ENCODE measurements at regions not wholly inside any gene's neighbourhood (a gene's known extent, or its start where the extent isn't known, plus 50 kb on each side); places are given as distances from the start of the nearest gene placed in this dataset.

GRCh38 chr6:63424636-63425035 is 104.9 kb upstream of the LGSN start:
- Histone ChIP-seq H3K27me3 (ENCODE audit: insufficient read depth, low read length) (no peaks in the 10 kb centered on the region), H2AFZ (ENCODE audit: low read length) (no peak overlapping the region), H3K4me2 (ENCODE audit: insufficient read depth, low read length) (no peak overlapping the region), H3K4me3 (ENCODE audit: insufficient read depth, low read length) (no peak overlapping the region), H3K9me3 (ENCODE audit: low read depth, low read length) (no peaks in the 10 kb centered on the region), H3K27ac (ENCODE audit: low read depth, low read length) (no peak overlapping the region), H3K79me2 (ENCODE audit: insufficient read depth, low read length) (no peaks in the 10 kb centered on the region), H3K4me1 (ENCODE audit: insufficient read depth, low read length) (no peaks in the 10 kb centered on the region), H4K20me1 (ENCODE audit: insufficient read depth, low read length) (no peaks in the 10 kb centered on the region), H3K36me3 (ENCODE audit: insufficient read depth, low read length) (no peaks in the 10 kb centered on the region)
- DNase-seq (ENCODE audit: insufficient read length, low spot score, missing footprints): no peak
- TF ChIP-seq CTCF (IDR thresholded peaks at IDR 0.05; ENCODE audit: extremely low read depth, low read depth, low read length): no peak

- Histone ChIP-seq H4K20me1 (ENCODE audit: insufficient read depth, low read length) (no peaks in the 10 kb centered on the region), H2AFZ (ENCODE audit: low read length) (no peak overlapping the region), H3K4me3 (ENCODE audit: insufficient read depth, low read length) (no peak overlapping the region), H3K27me3 (ENCODE audit: insufficient read depth, low read length) (no peaks in the 10 kb centered on the region), H3K27ac (ENCODE audit: low read depth, low read length) (no peak overlapping the region), H3K79me2 (ENCODE audit: insufficient read depth, low read length) (no peaks in the 10 kb centered on the region), H3K9me3 (ENCODE audit: low read depth, low read length) (no peaks in the 10 kb centered on the region), H3K4me1 (ENCODE audit: insufficient read depth, low read length) (no peaks in the 10 kb centered on the region), H3K4me2 (ENCODE audit: insufficient read depth, low read length) (no peak overlapping the region), H3K36me3 (ENCODE audit: insufficient read depth, low read length) (no peaks in the 10 kb centered on the region)
- TF ChIP-seq CTCF (IDR thresholded peaks at IDR 0.05; ENCODE audit: extremely low read depth, low read depth, low read length): no peak
- no peak for DNase-seq (ENCODE audit: insufficient read length, low spot score, missing footprints)
These were observed 105.7 kb upstream of the LGSN start for GRCh38 chr6:63425493-63425892.

GRCh38 chr6:63426844-63427243 is 107.1 kb upstream of the LGSN start:
- Histone ChIP-seq H3K4me3 (ENCODE audit: insufficient read depth, low read length) (no peak overlapping the region), H3K79me2 (ENCODE audit: insufficient read depth, low read length) (no peaks in the 10 kb centered on the region), H3K9me3 (ENCODE audit: low read depth, low read length) (no peaks in the 10 kb centered on the region), H3K36me3 (ENCODE audit: insufficient read depth, low read length) (no peaks in the 10 kb centered on the region), H3K4me1 (ENCODE audit: insufficient read depth, low read length) (no peaks in the 10 kb centered on the region), H2AFZ (ENCODE audit: low read length) (no peak overlapping the region), H3K27me3 (ENCODE audit: insufficient read depth, low read length) (no peaks in the 10 kb centered on the region), H3K4me2 (ENCODE audit: insufficient read depth, low read length) (no peak overlapping the region), H3K27ac (ENCODE audit: low read depth, low read length) (no peak overlapping the region), H4K20me1 (ENCODE audit: insufficient read depth, low read length) (no peaks in the 10 kb centered on the region)
- no peak for TF ChIP-seq CTCF (IDR thresholded peaks at IDR 0.05; ENCODE audit: extremely low read depth, low read depth, low read length)
- no peak for DNase-seq (ENCODE audit: insufficient read length, low spot score, missing footprints)

- no peak for DNase-seq (ENCODE audit: insufficient read length, low spot score, missing footprints)
- no peaks in the 10 kb centered on the region for H3K9me3 ChIP-seq (ENCODE audit: low read depth, low read length)
- no peaks in the 10 kb centered on the region for H4K20me1 ChIP-seq (ENCODE audit: insufficient read depth, low read length)
- no peaks in the 10 kb centered on the region for H3K4me1 ChIP-seq (ENCODE audit: insufficient read depth, low read length)
- no peak overlapping the region for H3K4me3 ChIP-seq (ENCODE audit: insufficient read depth, low read length)
- H3K79me2 ChIP-seq (ENCODE audit: insufficient read depth, low read length): no peaks in the 10 kb centered on the region
- TF ChIP-seq CTCF (IDR thresholded peaks at IDR 0.05; ENCODE audit: extremely low read depth, low read depth, low read length): no peak
- no peaks in the 10 kb centered on the region for H3K36me3 ChIP-seq (ENCODE audit: insufficient read depth, low read length)
- H3K27me3 ChIP-seq (ENCODE audit: insufficient read depth, low read length): no peaks in the 10 kb centered on the region
- H2AFZ ChIP-seq (ENCODE audit: low read length): no peak overlapping the region
- H3K27ac ChIP-seq (ENCODE audit: low read depth, low read length): no peak overlapping the region
- H3K4me2 ChIP-seq (ENCODE audit: insufficient read depth, low read length): no peak overlapping the region
These were observed 108.2 kb upstream of the LGSN start for GRCh38 chr6:63427951-63428350.
